Activated CD4-positive, alpha-beta T cell treated with anti-CD3 and anti-CD28 coated beads, Interleukin-2, amount 50 U/mL, for 16 hours (primary cell): ENCODE measurements at regions not wholly inside any gene's neighbourhood (a gene's known extent, or its start where the extent isn't known, plus 50 kb on each side); places are given as distances from the start of the nearest gene placed in this dataset.

ENCODE experiments used
- DNase-seq: peaks from one replicate; pipeline ENCODE4 v3.0.0-alpha.2; 2020

- DNase-seq: no peak
Observed at GRCh38 chr1:82844911-82845827, 1044.4 kb downstream of the ADGRL2 start.

DNA sequence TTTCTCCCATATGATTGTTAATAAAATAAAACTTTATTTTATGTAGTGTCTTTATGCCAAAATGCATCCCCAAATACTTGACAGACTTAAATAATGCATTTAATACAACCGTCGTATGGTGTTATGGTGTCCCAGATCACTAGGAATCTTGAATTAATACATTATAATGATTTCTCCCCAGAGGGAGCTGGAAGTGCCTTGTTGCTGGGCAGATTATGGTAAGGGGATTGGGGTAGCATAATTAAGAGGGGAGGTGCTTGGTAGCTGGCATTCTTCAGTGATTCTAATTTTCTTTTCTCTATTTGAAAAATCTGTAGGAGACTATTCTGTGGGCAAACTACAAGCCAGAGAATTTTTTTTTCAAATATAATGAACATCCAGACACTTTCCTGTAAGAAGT lies 1043.7 kb downstream of the ADGRL2 start:
- no peak for DNase-seq

DNA sequence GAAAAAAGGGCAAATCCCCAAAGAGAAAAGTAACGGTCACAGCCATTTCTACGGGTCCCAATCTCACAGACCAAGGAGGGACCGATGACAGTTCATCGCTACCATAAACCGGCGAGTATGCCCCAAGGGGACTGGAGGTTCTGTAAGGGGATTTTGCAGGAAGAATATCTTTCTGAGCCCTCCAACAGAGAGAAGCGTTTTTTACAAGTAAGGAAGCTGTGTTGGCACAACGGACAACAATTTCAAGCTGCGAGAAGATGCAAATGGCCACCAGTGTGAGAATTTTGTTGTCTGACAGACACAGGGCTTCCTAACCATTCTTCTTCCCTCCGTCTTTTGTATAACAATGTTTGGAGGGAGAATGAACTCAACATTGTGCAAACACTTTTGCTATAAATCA lies 1043.1 kb downstream of the ADGRL2 start:
- no peak for DNase-seq

- DNase-seq: no peak
Observed at GRCh38 chr1:82840192-82840591, 1039.5 kb downstream of the ADGRL2 start.

DNA sequence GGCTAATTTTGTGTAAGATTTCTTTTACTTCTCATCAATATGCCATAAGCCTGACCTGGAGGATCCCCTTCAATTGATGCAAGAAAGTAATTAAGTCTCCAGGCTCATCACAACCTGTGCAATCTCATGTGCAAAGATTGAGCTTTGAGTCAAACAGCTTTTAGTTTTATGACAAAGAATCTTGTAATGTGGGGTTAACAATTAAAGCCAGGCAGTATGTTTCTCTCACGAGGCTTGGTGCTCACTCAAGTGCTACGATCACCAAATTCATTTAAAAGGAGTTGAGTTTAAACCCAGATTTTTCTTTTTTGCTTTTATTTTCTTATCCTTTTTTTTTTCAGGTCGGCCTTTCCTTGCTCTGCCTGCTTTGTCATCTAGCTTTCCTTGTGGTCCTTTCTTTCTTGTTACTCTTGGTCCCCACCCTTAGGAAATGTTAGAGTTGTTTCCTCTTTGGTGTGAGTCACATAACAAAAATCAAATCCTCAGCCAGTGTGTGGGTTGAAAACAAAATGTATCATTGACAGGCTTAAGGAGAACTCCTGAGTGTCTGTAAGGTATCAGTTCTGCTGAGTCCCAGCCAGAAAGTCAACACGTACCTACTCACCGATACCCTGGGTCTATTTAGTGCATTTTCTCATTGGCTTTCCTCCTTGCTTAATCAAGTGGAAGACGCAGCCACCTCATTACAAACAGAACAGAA lies 1037.2 kb downstream of the ADGRL2 start:
- no peak for DNase-seq

DNA sequence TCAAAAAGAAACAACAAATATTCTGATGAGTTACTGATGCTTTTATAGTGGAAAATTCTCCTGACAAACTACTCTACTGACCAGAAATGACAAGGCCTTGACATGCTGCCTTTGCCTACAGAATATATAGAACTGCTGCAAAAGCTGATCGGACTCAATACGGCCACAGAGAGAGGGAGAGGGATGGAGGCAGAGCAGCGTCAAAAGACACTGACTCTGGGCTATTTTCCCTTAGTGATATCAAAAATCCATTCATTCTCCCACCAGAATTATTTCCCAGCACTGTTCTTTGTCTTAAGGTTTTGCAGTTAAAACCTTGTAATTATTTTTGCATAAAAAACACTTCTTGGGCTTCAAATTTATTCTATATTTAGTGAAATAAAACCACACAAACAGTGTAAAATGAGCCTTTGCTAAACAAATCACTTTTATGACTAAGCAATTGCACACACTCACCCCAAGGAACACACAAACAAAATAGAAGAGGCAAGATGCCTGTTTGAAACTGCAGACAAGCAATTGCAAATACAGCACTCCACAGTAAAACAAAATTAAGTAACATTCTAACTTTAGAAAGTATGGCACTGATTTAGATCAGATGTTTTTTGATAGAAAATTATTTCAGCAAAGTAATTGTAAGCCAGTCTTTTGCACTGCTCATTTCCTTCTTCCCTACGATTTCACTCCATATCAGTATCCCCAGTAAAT lies 1036.4 kb downstream of the ADGRL2 start:
- DNase-seq: no peak

DNA sequence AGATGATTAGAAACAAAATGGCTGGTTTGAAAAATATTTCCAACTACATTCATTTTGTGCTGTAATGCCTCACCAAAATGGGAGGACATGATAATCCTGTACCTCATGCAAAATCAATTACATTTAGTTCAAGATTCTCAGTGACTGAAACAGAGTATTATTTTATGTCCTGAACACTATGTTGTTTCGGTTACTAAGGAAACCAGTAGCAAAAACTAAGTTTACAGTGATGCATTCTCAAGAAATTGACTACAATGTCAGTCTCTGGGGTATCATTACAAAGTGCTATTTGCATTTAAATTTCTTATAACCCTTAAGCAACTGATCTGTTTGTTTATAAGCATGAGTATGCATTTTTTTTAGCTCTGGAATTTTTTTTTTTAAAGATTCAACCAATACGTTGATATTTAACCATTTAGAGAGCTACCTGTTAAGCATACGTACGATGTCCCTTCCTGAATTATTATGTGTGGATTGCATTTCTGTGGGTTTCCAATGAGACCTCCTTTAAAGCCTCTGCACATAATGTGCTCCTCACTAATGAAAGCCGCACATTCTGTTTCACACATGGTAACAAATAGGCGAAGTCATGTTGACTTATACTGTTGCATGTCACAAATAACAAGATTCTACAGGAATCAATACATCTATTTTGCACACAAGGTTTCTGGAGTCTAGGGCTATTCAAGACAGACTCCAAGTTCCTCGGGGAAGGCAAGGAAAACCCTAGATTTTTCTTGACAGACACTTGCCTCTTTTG lies 1035.7 kb downstream of the ADGRL2 start:
- no peak for DNase-seq

GRCh38 chr1:82830690-82831380 lies 1030.1 kb downstream of the ADGRL2 start:
- DNase-seq: no peak

DNA sequence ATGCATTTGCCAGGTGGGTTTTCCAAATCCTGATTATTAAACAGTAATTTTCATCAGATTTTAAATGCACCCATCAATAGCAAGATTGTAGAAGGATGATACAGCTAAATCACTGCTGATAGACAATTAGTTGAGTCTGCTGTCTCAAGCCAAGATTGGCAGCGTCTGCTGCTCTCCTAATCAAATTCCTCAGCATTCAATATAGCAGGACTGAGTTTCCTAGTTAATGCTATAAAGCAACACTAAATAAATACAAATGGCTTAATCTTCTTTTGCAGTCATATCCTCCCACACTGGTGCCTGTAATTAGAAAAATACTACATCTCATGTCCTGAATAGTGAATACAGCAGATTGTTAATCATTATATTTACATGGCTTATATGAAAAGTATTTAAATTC lies 1028.8 kb downstream of the ADGRL2 start:
- DNase-seq: no peak

DNA sequence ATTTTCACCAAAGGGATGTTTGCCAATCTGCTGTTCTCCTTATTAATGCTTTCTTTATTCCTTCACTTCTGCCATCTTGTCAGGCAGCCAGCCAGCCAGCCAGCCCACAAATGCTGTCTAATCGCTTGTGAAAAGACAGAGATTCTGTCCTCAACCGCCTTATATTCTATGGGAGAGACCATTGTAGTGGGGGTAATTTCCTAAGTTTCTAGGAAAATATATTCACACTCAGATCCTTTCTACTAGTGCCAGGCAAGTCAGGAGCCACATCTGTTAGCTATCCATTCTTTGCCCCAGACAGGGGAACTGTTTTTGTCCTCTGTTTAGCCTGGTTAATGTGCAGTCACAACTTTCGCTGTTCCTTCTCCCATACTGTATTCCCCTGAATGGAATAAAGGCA lies 1023.1 kb downstream of the ADGRL2 start:
- DNase-seq: no peak

DNA sequence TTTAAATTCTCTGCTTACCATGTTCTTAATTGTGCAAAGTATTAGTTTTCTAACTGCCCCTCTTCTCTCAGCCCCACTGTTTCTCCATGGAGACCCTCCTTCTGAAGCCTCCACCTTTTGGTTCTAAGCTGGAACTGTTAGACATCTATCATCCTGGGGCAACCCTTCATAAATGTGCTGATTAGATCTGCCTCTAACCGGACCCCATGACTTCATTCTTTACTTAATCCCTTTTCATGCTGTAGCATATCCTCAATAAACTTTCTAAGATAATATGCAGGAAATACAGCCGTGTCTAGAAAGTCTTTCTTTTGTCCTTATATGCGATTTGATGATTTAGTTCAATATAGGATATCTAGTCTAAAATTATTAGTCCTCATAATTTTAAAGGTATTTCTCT lies 1020.1 kb downstream of the ADGRL2 start:
- no peak for DNase-seq

DNA sequence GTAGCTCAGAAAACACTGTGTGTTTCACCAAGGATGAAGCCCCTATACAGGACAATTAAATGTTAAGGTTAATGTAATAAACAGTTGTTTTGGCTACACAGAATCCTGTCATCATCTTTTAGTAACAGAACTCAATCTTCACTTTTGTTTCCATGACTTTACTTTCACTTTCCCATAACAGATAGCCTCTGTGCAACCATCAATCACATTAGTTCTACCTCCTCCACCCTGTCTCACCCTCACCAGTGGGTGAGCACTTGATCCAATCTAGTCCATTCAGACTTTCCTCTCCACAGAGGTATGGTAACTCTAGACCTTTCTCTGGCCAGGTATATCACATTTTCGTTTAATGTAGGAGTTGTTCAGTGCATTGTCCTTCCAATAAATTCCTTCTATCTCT lies 1018.5 kb downstream of the ADGRL2 start:
- no peak for DNase-seq

DNA sequence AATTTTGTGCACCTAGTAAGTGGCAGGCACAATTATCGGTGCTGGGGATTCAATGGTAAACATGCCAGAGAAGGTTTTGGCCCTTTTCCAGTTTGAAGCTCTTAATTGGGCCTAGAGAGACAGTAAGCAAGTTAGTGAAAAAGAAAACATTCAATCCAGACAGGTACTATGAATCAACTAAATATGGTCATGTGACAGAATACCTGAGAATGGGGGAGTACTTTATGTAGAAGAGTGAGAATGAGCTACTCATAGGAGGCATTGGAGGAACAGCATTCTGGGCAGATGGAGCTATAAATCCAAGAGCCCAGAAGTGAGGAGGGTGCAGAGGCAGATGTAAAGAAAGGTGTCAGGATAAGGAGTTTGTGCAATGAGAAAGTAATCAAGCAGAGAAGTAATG lies 1017.9 kb downstream of the ADGRL2 start:
- DNase-seq: no peak

- no peak for DNase-seq
Observed at GRCh38 chr1:82813386-82813785, 1012.7 kb downstream of the ADGRL2 start.

GRCh38 chr1:82810601-82811000 lies 1009.9 kb downstream of the ADGRL2 start:
- DNase-seq: no peak

DNA sequence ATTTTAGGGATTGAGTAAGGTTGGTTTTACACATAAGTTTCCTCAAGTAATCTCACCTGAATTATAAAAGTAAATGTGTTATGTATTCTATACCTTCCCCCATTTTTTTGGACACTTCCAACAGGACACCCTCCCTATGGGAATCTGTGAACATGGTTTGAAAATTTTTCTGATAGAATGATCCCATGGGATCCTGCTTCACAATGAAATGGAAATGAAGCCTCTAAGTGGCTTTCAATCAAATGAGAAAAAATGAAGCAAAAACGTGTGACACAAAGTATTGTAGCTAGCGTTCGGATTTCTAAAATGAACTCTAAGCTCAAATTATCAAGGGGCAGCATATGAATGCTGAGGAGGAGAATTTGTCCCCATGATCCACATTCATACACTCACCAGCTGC lies 1006.8 kb downstream of the ADGRL2 start:
- no peak for DNase-seq

- DNase-seq: no peak
Observed at GRCh38 chr1:82806133-82806532, 1005.4 kb downstream of the ADGRL2 start.

DNA sequence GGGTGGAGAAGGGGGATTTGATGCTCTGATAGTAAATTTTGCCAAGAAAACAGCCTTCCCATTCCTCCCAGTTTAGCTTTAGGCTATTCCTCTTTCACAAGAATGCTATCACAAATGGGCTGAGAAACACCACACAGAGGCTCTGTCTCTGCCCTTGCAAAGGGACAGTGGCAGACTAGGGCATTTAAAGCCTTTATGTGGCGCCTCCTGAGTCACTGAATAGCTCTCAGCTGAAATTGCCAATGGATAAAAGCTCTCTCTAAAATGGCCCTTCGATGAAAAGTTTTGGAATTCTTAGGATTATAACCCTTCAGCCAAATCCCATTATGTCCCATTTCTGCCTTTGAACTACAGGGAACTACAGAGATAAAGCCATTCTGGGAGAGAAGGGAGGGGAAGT lies 1000.4 kb downstream of the ADGRL2 start:
- no peak for DNase-seq

DNA sequence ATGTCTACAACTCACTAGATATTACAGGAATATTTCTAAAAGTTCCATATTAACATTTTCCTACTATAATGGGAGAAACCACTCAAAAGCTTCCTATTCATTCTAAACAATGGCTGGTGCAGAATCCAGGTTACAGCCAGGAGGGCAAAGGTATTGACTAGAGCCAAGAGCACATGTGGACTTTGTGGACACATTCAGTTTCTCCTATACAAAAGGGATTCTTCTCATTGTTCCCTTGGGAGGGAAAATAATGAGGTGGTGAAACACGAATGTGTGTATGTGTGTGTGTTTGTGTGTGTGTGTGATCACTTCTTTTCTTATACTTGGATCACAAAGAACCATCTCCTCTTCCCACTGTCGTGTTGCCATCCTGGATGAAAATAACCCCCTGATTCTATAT lies 1000.0 kb downstream of the ADGRL2 start:
- DNase-seq: no peak

DNA sequence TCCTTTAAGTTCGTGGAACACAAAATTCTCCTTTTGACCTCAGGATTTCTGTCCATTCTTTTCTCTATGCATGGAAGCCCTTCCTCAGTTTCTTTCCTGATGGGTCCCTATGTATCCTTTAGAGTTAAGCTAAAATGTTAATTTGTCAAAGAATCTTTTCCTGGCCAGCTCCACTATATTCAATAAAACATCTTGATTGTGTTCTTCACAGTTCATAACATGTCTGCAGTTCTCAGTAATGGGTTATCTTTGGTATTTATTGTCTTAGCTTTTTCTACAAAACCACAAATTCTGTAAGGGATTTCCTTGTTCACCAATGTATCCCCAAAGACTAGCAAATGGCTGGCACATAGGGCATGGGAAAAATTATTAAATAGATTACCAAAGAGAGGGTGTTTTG lies 998.5 kb downstream of the ADGRL2 start:
- no peak for DNase-seq

- DNase-seq: no peak
Observed at GRCh38 chr1:82795508-82796149, 994.9 kb downstream of the ADGRL2 start.

- no peak for DNase-seq
Observed at GRCh38 chr1:82792151-82792550, 991.4 kb downstream of the ADGRL2 start.
